ENCODE measurements at regions not wholly inside any gene's neighbourhood (a gene's known extent, or its start where the extent isn't known, plus 50 kb on each side); places are given as distances from the start of the nearest gene placed in this dataset.

GRCh38 chr18:41482501-41482900, 472.5 kb upstream of the PIK3C3 start:
- no peak overlapping the region for H3K56ac ChIP-seq (replicated peaks; ENCODE audit: insufficient read length, low read depth, low read length)
- H3K4me2 ChIP-seq (ENCODE audit: insufficient read depth in 1 of 2, low read depth in 2 of 2, low read length in 2 of 2): no peak overlapping the region
- H4K20me1 ChIP-seq (replicated peaks in 1 of 2; ENCODE audit: control insufficient read depth in 1 of 2, insufficient read depth in 2 of 2, low read length in 2 of 2): no peaks in the 10 kb centered on the region
- H4K91ac ChIP-seq (replicated peaks; ENCODE audit: insufficient read length, low read length): no peak overlapping the region
- no peak overlapping the region for H2BK5ac ChIP-seq (ENCODE audit: low read depth, low read length)
- DNase-seq (ENCODE audit: low read depth in 1 of 2, low spot score in 2 of 2) (no peak), FAIRE-seq (no peak)
- H3K27me3 ChIP-seq (replicated peaks in 1 of 4; ENCODE audit: control insufficient read depth in 3 of 4, extremely low read depth in 1 of 4, insufficient read depth in 3 of 4, low read length in 3 of 4): no peaks in the 10 kb centered on the region
- H2BK15ac ChIP-seq (ENCODE audit: low read length): no peak overlapping the region
- CTCF ChIA-PET (ENCODE audit: partially characterized antibody): interaction anchor here (1.4 kb wide), 1 partner anchor 11 kb away, joined by 4 read pairs; no protein-coding TSS in a partner anchor
- no peaks in the 10 kb centered on the region for H3K79me2 ChIP-seq (ENCODE audit: control insufficient read depth in 1 of 2, insufficient read depth in 2 of 2, low read length in 2 of 2)
- no peak for TF ChIP-seq KDM4A (IDR thresholded peaks at IDR 0.05; ENCODE audit: low read depth, low read length, severe bottlenecking)
- TF ChIP-seq, protein P1, sequence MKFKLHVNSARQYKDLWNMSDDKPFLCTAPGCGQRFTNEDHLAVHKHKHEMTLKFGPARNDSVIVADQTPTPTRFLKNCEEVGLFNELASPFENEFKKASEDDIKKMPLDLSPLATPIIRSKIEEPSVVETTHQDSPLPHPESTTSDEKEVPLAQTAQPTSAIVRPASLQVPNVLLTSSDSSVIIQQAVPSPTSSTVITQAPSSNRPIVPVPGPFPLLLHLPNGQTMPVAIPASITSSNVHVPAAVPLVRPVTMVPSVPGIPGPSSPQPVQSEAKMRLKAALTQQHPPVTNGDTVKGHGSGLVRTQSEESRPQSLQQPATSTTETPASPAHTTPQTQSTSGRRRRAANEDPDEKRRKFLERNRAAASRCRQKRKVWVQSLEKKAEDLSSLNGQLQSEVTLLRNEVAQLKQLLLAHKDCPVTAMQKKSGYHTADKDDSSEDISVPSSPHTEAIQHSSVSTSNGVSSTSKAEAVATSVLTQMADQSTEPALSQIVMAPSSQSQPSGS (IDR thresholded peaks at IDR 0.05; ENCODE audit: low read length): no peak
- no peak for TF ChIP-seq POU5F1 (IDR thresholded peaks at IDR 0.05; ENCODE audit: low read depth, low read length)
- no peak for TF ChIP-seq CREB1 (IDR thresholded peaks at IDR 0.05)
- TF ChIP-seq E2F6 (IDR thresholded peaks at IDR 0.05): no peak
- no peak for TF ChIP-seq POLR2AphosphoS5 (IDR thresholded peaks at IDR 0.05; ENCODE audit: low read depth, low read length)
- H2AFZ ChIP-seq (ENCODE audit: low read length): no peak overlapping the region
- H3K9me3 ChIP-seq (ENCODE audit: insufficient read depth in 2 of 2, low read depth in 1 of 2, low read length in 1 of 2): no peaks in the 10 kb centered on the region
- H3K18ac ChIP-seq (ENCODE audit: extremely low read depth, low read length): no peak overlapping the region
- peaks cover 0 to 4% (median 1%) of the 10 kb centered on the region in 4 experiments; a peak in 2 of 7 replicates for H3K4me1 ChIP-seq (replicated peaks in 1 of 4; ENCODE audit: control insufficient read depth in 3 of 4, insufficient read depth in 4 of 4, low read length in 3 of 4)
- 77% methylated on average over 4 of the region's 4 CpGs; no CpG with 5 or more reads in 1 of the 2 experiments for WGBS, 2 experiments (ENCODE audit: extremely low coverage in 1 of 2, insufficient coverage in 1 of 2, insufficient read length in 1 of 2, insufficient replicate concordance in 2 of 2, low coverage in 1 of 2, low lambda C conversion rate in 2 of 2, missing lambda C conversion rate in 1 of 2)
- no peaks in the 10 kb centered on the region for H3K79me1 ChIP-seq (ENCODE audit: low read depth, low read length)
- H2BK12ac ChIP-seq (ENCODE audit: low read depth, low read length): no peak overlapping the region
- no peak overlapping the region for H3K23ac ChIP-seq (ENCODE audit: insufficient read length)
- no peak overlapping the region for H2AK5ac ChIP-seq (ENCODE audit: low read depth, low read length)
- no peak overlapping the region for H4K5ac ChIP-seq (ENCODE audit: insufficient read length, low read depth, low read length)
- no peaks in the 10 kb centered on the region for H3K36me3 ChIP-seq (ENCODE audit: control insufficient read depth in 2 of 4, insufficient read depth in 4 of 4, low read length in 3 of 4)
- H3K4ac ChIP-seq (replicated peaks; ENCODE audit: insufficient read length, low read depth, low read length): no peak overlapping the region
- no peak overlapping the region for H2BK120ac ChIP-seq (replicated peaks; ENCODE audit: low read depth, low read length)
- no peak overlapping the region for H3K4me3 ChIP-seq (ENCODE audit: extremely low read depth in 1 of 4, insufficient read depth in 2 of 4, low read depth in 3 of 4, low read length in 4 of 4)
- no peak overlapping the region for H3K27ac ChIP-seq (ENCODE audit: low read depth, low read length)
- no peak overlapping the region for H2BK20ac ChIP-seq (ENCODE audit: low read length)
- no peaks in the 10 kb centered on the region for H3K23me2 ChIP-seq (ENCODE audit: low read depth, low read length)
- H3K14ac ChIP-seq (ENCODE audit: insufficient read length): no peak overlapping the region
- H3K9ac ChIP-seq (replicated peaks in 1 of 4; ENCODE audit: extremely low read depth in 1 of 4, low read depth in 3 of 4, low read length in 3 of 4): no peak overlapping the region
- POLR2A ChIA-PET (ENCODE audit: partially characterized antibody): interaction anchor here (0.6 kb wide), 1 partner anchor 26 kb away, joined by 3 read pairs; no protein-coding TSS in a partner anchor
- no peak overlapping the region for H4K8ac ChIP-seq (ENCODE audit: extremely low read depth, insufficient read depth, low read length)

All from H1 (cell line).